OCI-LY7 (cell line): ENCODE measurements at regions not wholly inside any gene's neighbourhood (a gene's known extent, or its start where the extent isn't known, plus 50 kb on each side); places are given as distances from the start of the nearest gene placed in this dataset.

Experiments
- BruUV-seq: library from RNA; stranded (reverse); fragments of 400-500 nt; replicated peaks from 2 replicates; lab custom pipeline; 2021; lab: Mats Ljungman, UMichigan
- CTCF ChIA-PET: fragments of 300-600 bp; sonication (Branson Sonifier 250); formaldehyde crosslinking; loops from one replicate; lab custom pipeline; 2022; ENCODE audit warnings: antibody characterized with exemption; ENCODE audit not compliant: unreplicated experiment; lab: Charles Lee
- POLR2A ChIA-PET: fragments of 300-600 bp; sonication (Branson Sonifier 250); formaldehyde crosslinking; loops from one replicate; lab custom pipeline; 2022; ENCODE audit warnings: antibody characterized with exemption; lab: Charles Lee
- DNase-seq: peaks from one replicate; pipeline ENCODE4 v3.0.0-alpha.2; 2015; ENCODE audit warnings: low spot score
- H2AFZ ChIP-seq: fragments of 200-600 bp; sonication (generic), shearing (Covaris generic); 2 replicates; pipeline ENCODE4 v1.6.1; 2014; ENCODE audit warnings: mild to moderate bottlenecking, antibody characterized with exemption, low read length, moderate library complexity
- H3K27ac ChIP-seq: fragments of 200-600 bp; sonication (generic); 2 replicates; pipeline ENCODE4 v1.5.1; 2014; ENCODE audit warnings: mixed run types, low read depth, mild to moderate bottlenecking, moderate library complexity, low read length, inconsistent platforms; ENCODE audit not compliant: poor library complexity, severe bottlenecking
- H3K36me3 ChIP-seq: fragments of 200-600 bp; sonication (generic); 2 replicates; pipeline ENCODE4 v1.6.1; 2014; ENCODE audit warnings: mild to moderate bottlenecking, antibody characterized with exemption, low read length, moderate library complexity, mixed read lengths; ENCODE audit not compliant: insufficient read depth
- H3K4me1 ChIP-seq: fragments of 200-600 bp; sonication (generic); 2 replicates; pipeline ENCODE4 v1.5.1; 2014; ENCODE audit warnings: mild to moderate bottlenecking, low read length; ENCODE audit not compliant: insufficient read depth, poor library complexity, severe bottlenecking
- H3K4me2 ChIP-seq: fragments of 200-600 bp; sonication (generic); 2 replicates; pipeline ENCODE4 v1.6.1; 2014; ENCODE audit warnings: mild to moderate bottlenecking, low read length
- H3K4me3 ChIP-seq: fragments of 200-600 bp; sonication (generic); 2 replicates; pipeline ENCODE4 v1.5.1; 2014; ENCODE audit warnings: mild to moderate bottlenecking, low read depth, low read length; ENCODE audit not compliant: poor library complexity, severe bottlenecking
- H3K79me2 ChIP-seq: fragments of 200-600 bp; sonication (generic); 2 replicates; pipeline ENCODE4 v1.6.1; 2016; ENCODE audit warnings: low read depth, mild to moderate bottlenecking, low read length, moderate library complexity, mixed read lengths; ENCODE audit not compliant: insufficient read depth
- H3K9me2 ChIP-seq: fragments of 200-600 bp; sonication (generic); 2 replicates; pipeline ENCODE4 v1.6.1; 2016; ENCODE audit warnings: mild to moderate bottlenecking, low read length, mixed read lengths; ENCODE audit not compliant: insufficient read depth
- H3K9me3 ChIP-seq: fragments of 200-600 bp; sonication (generic); 2 replicates; pipeline ENCODE4 v1.6.1; 2014; ENCODE audit warnings: mild to moderate bottlenecking, mixed run types, low read length, mixed read lengths
- H4K20me1 ChIP-seq: fragments of 200-600 bp; sonication (generic); 2 replicates; pipeline ENCODE4 v1.6.1; 2014; ENCODE audit warnings: mild to moderate bottlenecking, antibody characterized with exemption, low read length, moderate library complexity, mixed read lengths; ENCODE audit not compliant: insufficient read depth
- EZH2phosphoT487 ChIP-seq: fragments of 200-600 bp; sonication (generic); IDR thresholded peaks from 2 replicates; pipeline ENCODE4 v1.6.1; 2018; ENCODE audit warnings: low read depth, borderline replicate concordance, mild to moderate bottlenecking, mixed run types, antibody characterized with exemption, low read length, moderate library complexity, mixed read lengths
- intact Hi-C: fragments of 100-400 bp; cut with micrococcal nuclease; formaldehyde crosslinking; loops from one replicate; pipeline ENCODE4 v1.10.0; 2022; ENCODE audit not compliant: unreplicated experiment
- TF ChIP-seq, protein P1 (sequence below): fragments of 200-600 bp; sonication (generic); conservative IDR thresholded peaks from 2 replicates; pipeline ENCODE4 v1.5.1; 2014; ENCODE audit warnings: mild to moderate bottlenecking, antibody characterized with exemption, low read length, moderate library complexity, mixed read lengths

DNA sequence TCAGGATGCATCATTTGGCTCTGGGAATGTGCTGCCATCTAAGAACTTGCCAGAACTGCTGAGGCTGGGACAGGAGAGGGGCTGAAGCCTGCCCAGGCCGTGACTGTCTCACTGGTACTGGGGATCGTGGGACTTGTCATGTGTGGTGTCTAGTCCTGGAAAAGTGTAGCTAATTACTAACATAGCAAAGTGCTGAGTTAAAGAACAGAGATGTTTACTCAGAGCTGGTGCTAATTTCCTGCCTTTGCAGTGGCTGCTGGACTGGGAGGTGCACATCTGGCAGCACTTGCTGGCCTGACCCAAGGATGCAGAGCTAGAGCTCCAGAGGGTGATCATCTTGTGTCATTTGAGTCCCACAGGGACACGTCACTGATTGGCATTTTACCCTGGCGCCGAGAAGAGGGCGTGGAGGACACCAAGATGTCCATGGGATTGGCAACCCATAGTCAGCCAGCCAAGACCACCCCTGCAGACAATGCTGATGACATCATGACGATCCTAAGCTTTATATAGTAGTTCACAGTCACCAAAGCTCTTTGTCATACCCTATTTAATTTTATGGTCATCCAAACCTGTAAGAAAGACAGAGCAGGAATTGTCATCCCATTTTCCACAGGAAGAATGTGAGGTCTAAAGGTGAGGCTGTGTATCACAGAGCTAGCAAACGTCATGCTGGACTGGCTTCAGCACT is 110.1 kb upstream of the SLC44A3 start:
- no peak for TF ChIP-seq EZH2phosphoT487
- TF ChIP-seq, protein P1, sequence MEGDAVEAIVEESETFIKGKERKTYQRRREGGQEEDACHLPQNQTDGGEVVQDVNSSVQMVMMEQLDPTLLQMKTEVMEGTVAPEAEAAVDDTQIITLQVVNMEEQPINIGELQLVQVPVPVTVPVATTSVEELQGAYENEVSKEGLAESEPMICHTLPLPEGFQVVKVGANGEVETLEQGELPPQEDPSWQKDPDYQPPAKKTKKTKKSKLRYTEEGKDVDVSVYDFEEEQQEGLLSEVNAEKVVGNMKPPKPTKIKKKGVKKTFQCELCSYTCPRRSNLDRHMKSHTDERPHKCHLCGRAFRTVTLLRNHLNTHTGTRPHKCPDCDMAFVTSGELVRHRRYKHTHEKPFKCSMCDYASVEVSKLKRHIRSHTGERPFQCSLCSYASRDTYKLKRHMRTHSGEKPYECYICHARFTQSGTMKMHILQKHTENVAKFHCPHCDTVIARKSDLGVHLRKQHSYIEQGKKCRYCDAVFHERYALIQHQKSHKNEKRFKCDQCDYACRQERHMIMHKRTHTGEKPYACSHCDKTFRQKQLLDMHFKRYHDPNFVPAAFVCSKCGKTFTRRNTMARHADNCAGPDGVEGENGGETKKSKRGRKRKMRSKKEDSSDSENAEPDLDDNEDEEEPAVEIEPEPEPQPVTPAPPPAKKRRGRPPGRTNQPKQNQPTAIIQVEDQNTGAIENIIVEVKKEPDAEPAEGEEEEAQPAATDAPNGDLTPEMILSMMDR, result no peak
- ChIA-PET CTCF (no interaction called here), POLR2A (interaction anchor here (0.6 kb wide), 1 partner anchor 51 kb away, joined by 9 read pairs; no protein-coding TSS in a partner anchor)

DNA sequence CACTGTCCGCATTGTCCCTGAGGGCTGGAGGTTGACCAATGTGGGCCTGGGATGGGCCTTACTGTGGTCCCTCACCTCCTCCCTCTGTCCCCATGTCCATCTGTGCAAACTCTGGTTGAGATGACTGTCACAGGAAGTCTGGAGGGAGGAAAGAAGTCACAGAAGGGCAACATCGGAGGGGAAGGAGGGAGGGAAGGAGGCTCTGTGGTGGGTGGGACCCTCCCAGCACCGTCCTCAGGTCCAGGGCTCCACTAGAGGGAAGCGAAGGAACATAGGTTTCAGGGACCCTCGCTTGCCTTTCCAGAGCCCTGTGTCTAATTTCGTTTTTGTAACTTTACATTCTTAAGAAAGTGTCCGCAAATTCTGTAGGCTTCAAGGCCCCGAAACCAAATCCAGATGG is 111.3 kb upstream of the SLC44A3 start:
- Histone ChIP-seq H4K20me1 (no peaks in the 10 kb centered on the region), H3K4me1 (no peaks in the 10 kb centered on the region), H3K4me3 (no peak overlapping the region), H3K36me3 (no peaks in the 10 kb centered on the region), H2AFZ (no peak overlapping the region), H3K9me3 (no peaks in the 10 kb centered on the region), H3K79me2 (no peaks in the 10 kb centered on the region), H3K4me2 (no peak overlapping the region), H3K27ac (no peak overlapping the region), H3K9me2 (no peaks in the 10 kb centered on the region)
- no TSS peak for BruUV-seq
- ChIA-PET POLR2A (no interaction called here), CTCF (no interaction called here)
- intact Hi-C loops, result no loop called here
- no peak for TF ChIP-seq EZH2phosphoT487
- TF ChIP-seq, protein P1, result no peak
- DNase-seq, result no peak

More for the DNA sequence above, 110.1 kb upstream of the SLC44A3 start:
- no peaks in the 10 kb centered on the region for H3K9me3 ChIP-seq
- H3K4me2 ChIP-seq, result no peak overlapping the region
- no peaks in the 10 kb centered on the region for H3K4me1 ChIP-seq
- H3K36me3 ChIP-seq, result no peaks in the 10 kb centered on the region
- no peak for DNase-seq
- no TSS peak for BruUV-seq
- no peak overlapping the region for H3K27ac ChIP-seq
- no peaks in the 10 kb centered on the region for H4K20me1 ChIP-seq
- H2AFZ ChIP-seq, result no peak overlapping the region
- no peaks in the 10 kb centered on the region for H3K79me2 ChIP-seq
- no peaks in the 10 kb centered on the region for H3K9me2 ChIP-seq
- H3K4me3 ChIP-seq, result no peak overlapping the region
- intact Hi-C loops, result no loop called here

DNA sequence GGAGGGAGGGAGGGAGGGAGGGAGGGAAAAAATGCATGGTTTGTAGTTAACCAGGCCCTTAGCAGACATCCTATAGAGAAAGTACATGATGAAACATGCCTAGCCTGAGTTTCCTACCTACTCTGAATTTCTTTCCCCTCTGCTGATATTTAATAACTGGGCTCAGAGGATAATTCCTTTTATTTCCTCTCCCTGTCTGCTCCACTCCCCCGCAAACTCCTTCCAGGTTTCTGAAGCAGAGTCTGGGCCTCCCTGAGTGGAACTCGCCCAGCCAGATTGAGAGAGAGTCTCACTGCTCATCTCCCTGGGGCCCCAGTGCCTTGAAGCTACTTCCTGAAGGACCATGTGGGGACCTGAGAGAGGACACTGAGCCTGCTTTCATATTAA is 111.9 kb upstream of the SLC44A3 start:
- Histone ChIP-seq H3K9me3 (no peaks in the 10 kb centered on the region), H3K4me3 (no peak overlapping the region), H2AFZ (no peak overlapping the region), H3K79me2 (no peaks in the 10 kb centered on the region), H3K4me2 (no peak overlapping the region), H3K36me3 (no peaks in the 10 kb centered on the region), H3K27ac (no peak overlapping the region), H3K9me2 (no peaks in the 10 kb centered on the region), H4K20me1 (no peaks in the 10 kb centered on the region), H3K4me1 (no peaks in the 10 kb centered on the region)
- intact Hi-C loops, result no loop called here
- no TSS peak for BruUV-seq
- CTCF ChIA-PET, result no interaction called here
- POLR2A ChIA-PET, result no interaction called here
- TF ChIP-seq, protein P1, result no peak
- TF ChIP-seq EZH2phosphoT487, result no peak
- DNase-seq, result no peak
